T47D (cell line): ENCODE measurements at regions not wholly inside any gene's neighbourhood (a gene's known extent, or its start where the extent isn't known, plus 50 kb on each side); places are given as distances from the start of the nearest gene placed in this dataset.
"Not testable (repeated sequence)": the region's sequence is repeated elsewhere in the genome, so short reads cannot be mapped to it uniquely, and the experiment has no call there.

ENCODE experiments used
- DNase-seq, 2 experiments: peaks; one replicate each; pipeline versions ENCODE4 v3.0.0 to v3.0.0-alpha.2; 2011 to 2012; ENCODE audit warnings: low read depth in 1 of 2, low spot score in 1 of 2
- JUND ChIP-seq: IDR thresholded peaks from 2 replicates; pipeline ENCODE4 v1.6.1; 2012; ENCODE audit warnings: low read depth
- in situ Hi-C: cut with HindIII; loops from 2 replicates; pipeline ENCODE4 v1.10.0; 2016; ENCODE audit warnings: low sequenced_read_pairs, low pct_unique_long_range_greater_than_20kb

GRCh38 chr13:69649063-69649392, 458.6 kb upstream of the ATXN8OS start:
- DNase-seq: no peak
- in situ Hi-C loops: no loop called here
- TF ChIP-seq JUND: no peak

GRCh38 chr13:69648340-69649062, 459.1 kb upstream of the ATXN8OS start:
- in situ Hi-C loops: no loop called here
- TF ChIP-seq JUND: no peak
- no peak for DNase-seq

- in situ Hi-C loops: no loop called here
- no peak for DNase-seq
- no peak for TF ChIP-seq JUND
Measured at GRCh38 chr13:69644447-69644846, 463.2 kb upstream of the ATXN8OS start.

GRCh38 chr13:69641773-69642172, 465.9 kb upstream of the ATXN8OS start:
- no peak for TF ChIP-seq JUND
- DNase-seq: no peak
- in situ Hi-C loops: no loop called here

GRCh38 chr13:69633044-69633443, 474.6 kb upstream of the ATXN8OS start:
- DNase-seq: no peak

GRCh38 chr13:69623973-69624372, 483.7 kb upstream of the ATXN8OS start:
- no peak for TF ChIP-seq JUND
- in situ Hi-C loops: no loop called here
- DNase-seq: no peak

More at GRCh38 chr13:69633044-69633443, 474.6 kb upstream of the ATXN8OS start:
- in situ Hi-C loops: no loop called here
- no peak for TF ChIP-seq JUND

- no peak for DNase-seq
- in situ Hi-C loops: no loop called here
- no peak for TF ChIP-seq JUND
Measured at GRCh38 chr13:69619651-69620050, 488.0 kb upstream of the ATXN8OS start.

- in situ Hi-C loops: no loop called here
- no peak for TF ChIP-seq JUND
- DNase-seq: no peak
Measured at GRCh38 chr13:69618838-69619237, 488.8 kb upstream of the ATXN8OS start.

- DNase-seq: no peak
- in situ Hi-C loops: no loop called here
- no peak for TF ChIP-seq JUND
Measured at GRCh38 chr13:69618393-69618792, 489.2 kb upstream of the ATXN8OS start.

- in situ Hi-C loops: no loop called here
Measured at GRCh38 chr13:69617587-69617986, 490.0 kb upstream of the ATXN8OS start.

GRCh38 chr13:69616396-69616795, 491.2 kb upstream of the ATXN8OS start:
- DNase-seq: no peak
- in situ Hi-C loops: no loop called here
- no peak for TF ChIP-seq JUND

More at GRCh38 chr13:69617587-69617986, 490.0 kb upstream of the ATXN8OS start:
- no peak for TF ChIP-seq JUND
- no peak for DNase-seq

GRCh38 chr13:69615055-69615454, 492.6 kb upstream of the ATXN8OS start:
- DNase-seq, in situ Hi-C loops: not testable (repeated sequence)

GRCh38 chr13:69604698-69605097, 502.9 kb upstream of the ATXN8OS start:
- no peak for TF ChIP-seq JUND
- in situ Hi-C loops: no loop called here
- DNase-seq: no peak
